ENCODE measurements at regions not wholly inside any gene's neighbourhood (a gene's known extent, or its start where the extent isn't known, plus 50 kb on each side); places are given as distances from the start of the nearest gene placed in this dataset.
"Not testable (repeated sequence)": the region's sequence is repeated elsewhere in the genome, so short reads cannot be mapped to it uniquely, and the experiment has no call there.

GRCh38 chr12:31820832-31821231 lies 92.0 kb upstream of the AMN1 start:
- Histone ChIP-seq H3K36me3 (ENCODE audit: control insufficient read depth, insufficient read depth, low read length) (no peaks in the 10 kb centered on the region), H3K27me3 (ENCODE audit: control insufficient read depth, insufficient read depth, low read length) (no peaks in the 10 kb centered on the region), H3K4me1 (ENCODE audit: control insufficient read depth, insufficient read depth, low read length) (no peaks in the 10 kb centered on the region), H3K9me3 (ENCODE audit: control insufficient read depth, low read depth, low read length) (peaks cover 2% of the 10 kb centered on the region), H3K4me3 (ENCODE audit: low read length) (no peak overlapping the region), H3K27ac (ENCODE audit: low read length) (no peak overlapping the region)
- WGBS (ENCODE audit: insufficient coverage, low lambda C conversion rate) = no CpG with 5 or more reads among the region's 7 CpGs
- no peak for DNase-seq

- no peak overlapping the region for H3K27ac ChIP-seq (ENCODE audit: low read length)
- H3K4me3 ChIP-seq (ENCODE audit: low read length) = no peak overlapping the region
- no peaks in the 10 kb centered on the region for H3K4me1 ChIP-seq (ENCODE audit: control insufficient read depth, insufficient read depth, low read length)
- H3K36me3 ChIP-seq (ENCODE audit: control insufficient read depth, insufficient read depth, low read length) = no peaks in the 10 kb centered on the region
- no peaks in the 10 kb centered on the region for H3K9me3 ChIP-seq (ENCODE audit: control insufficient read depth, low read depth, low read length)
- DNase-seq = no peak
- no peaks in the 10 kb centered on the region for H3K27me3 ChIP-seq (ENCODE audit: control insufficient read depth, insufficient read depth, low read length)
- no CpG with 5 or more reads among the region's 2 CpGs for WGBS (ENCODE audit: insufficient coverage, low lambda C conversion rate)
Measured at GRCh38 chr12:31819427-31819826, 90.6 kb upstream of the AMN1 start.

DNA sequence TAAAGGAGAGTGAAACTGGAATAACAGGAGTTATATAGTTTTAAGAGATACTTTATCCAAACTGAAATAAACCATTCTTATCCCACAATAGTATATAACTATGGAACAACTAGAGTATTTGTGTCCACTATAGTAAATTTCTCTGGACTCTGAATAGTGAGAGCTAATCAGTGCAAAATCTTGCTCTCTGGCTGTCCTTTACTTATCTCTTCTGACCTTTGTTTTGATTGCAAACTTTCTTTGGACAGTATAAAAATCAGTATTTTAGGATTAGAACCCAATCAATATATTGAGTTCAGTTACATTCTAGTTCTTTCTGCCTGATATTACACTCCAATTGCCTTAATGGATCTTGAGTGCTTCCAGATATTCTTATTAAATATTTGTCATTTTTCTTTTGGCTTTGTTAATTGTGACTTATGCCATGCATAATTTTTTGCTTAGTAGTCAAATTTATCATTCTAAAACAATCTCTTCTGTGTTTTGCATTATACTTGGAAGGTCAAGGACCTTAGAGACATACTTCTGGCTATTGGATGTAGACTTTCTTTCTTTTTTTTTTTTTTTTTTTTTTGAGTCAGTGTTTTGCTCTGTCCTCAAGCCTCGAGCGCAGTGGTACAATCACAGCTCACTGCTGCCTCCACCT lies 89.9 kb upstream of the AMN1 start:
- Histone ChIP-seq H3K4me1 (ENCODE audit: control insufficient read depth, insufficient read depth, low read length) (no peaks in the 10 kb centered on the region), H3K4me3 (ENCODE audit: low read length) (no peak overlapping the region), H3K27ac (ENCODE audit: low read length) (no peak overlapping the region), H3K36me3 (ENCODE audit: control insufficient read depth, insufficient read depth, low read length) (no peaks in the 10 kb centered on the region), H3K27me3 (ENCODE audit: control insufficient read depth, insufficient read depth, low read length) (no peaks in the 10 kb centered on the region), H3K9me3 (ENCODE audit: control insufficient read depth, low read depth, low read length) (no peaks in the 10 kb centered on the region)
- no CpG with 5 or more reads among the region's 2 CpGs for WGBS (ENCODE audit: insufficient coverage, low lambda C conversion rate)
- no peak for DNase-seq

GRCh38 chr12:31817120-31817519 lies 88.3 kb upstream of the AMN1 start:
- Histone ChIP-seq H3K9me3 (ENCODE audit: control insufficient read depth, low read depth, low read length) (no peaks in the 10 kb centered on the region), H3K36me3 (ENCODE audit: control insufficient read depth, insufficient read depth, low read length) (no peaks in the 10 kb centered on the region), H3K27me3 (ENCODE audit: control insufficient read depth, insufficient read depth, low read length) (no peaks in the 10 kb centered on the region), H3K4me3 (ENCODE audit: low read length) (no peak overlapping the region), H3K4me1 (ENCODE audit: control insufficient read depth, insufficient read depth, low read length) (peaks cover 4% of the 10 kb centered on the region), H3K27ac (ENCODE audit: low read length) (no peak overlapping the region)
- DNase-seq = no peak
- no CpG with 5 or more reads among the region's 5 CpGs for WGBS (ENCODE audit: insufficient coverage, low lambda C conversion rate)

- peak in 1 of 2 donors; percentile 26 for DNase-seq
- H3K4me3 ChIP-seq (ENCODE audit: low read length) = no peak overlapping the region
- H3K4me1 ChIP-seq (ENCODE audit: control insufficient read depth, insufficient read depth, low read length) = peaks cover 4% of the 10 kb centered on the region
- no peaks in the 10 kb centered on the region for H3K27me3 ChIP-seq (ENCODE audit: control insufficient read depth, insufficient read depth, low read length)
- H3K9me3 ChIP-seq (ENCODE audit: control insufficient read depth, low read depth, low read length) = no peaks in the 10 kb centered on the region
- no peaks in the 10 kb centered on the region for H3K36me3 ChIP-seq (ENCODE audit: control insufficient read depth, insufficient read depth, low read length)
- H3K27ac ChIP-seq (ENCODE audit: low read length) = no peak overlapping the region
- 40% methylated on average over 1 of the region's 1 CpG for WGBS (ENCODE audit: insufficient coverage, low lambda C conversion rate)
Measured at GRCh38 chr12:31815096-31815495, 86.3 kb upstream of the AMN1 start.

- no CpG with 5 or more reads among the region's 1 CpG for WGBS (ENCODE audit: insufficient coverage, low lambda C conversion rate)
- no peak overlapping the region for H3K27ac ChIP-seq (ENCODE audit: low read length)
- H3K9me3 ChIP-seq (ENCODE audit: control insufficient read depth, low read depth, low read length) = no peaks in the 10 kb centered on the region
- no peaks in the 10 kb centered on the region for H3K36me3 ChIP-seq (ENCODE audit: control insufficient read depth, insufficient read depth, low read length)
- H3K4me1 ChIP-seq (ENCODE audit: control insufficient read depth, insufficient read depth, low read length) = peaks cover 6% of the 10 kb centered on the region
- peak; percentile 26 to 67 for DNase-seq
- no peaks in the 10 kb centered on the region for H3K27me3 ChIP-seq (ENCODE audit: control insufficient read depth, insufficient read depth, low read length)
- H3K4me3 ChIP-seq (ENCODE audit: low read length) = no peak overlapping the region
Measured at GRCh38 chr12:31813305-31813704, 84.5 kb upstream of the AMN1 start.

- H3K27ac ChIP-seq (ENCODE audit: low read length) = no peak overlapping the region
- DNase-seq = no peak
- no CpG with 5 or more reads among the region's 1 CpG for WGBS (ENCODE audit: insufficient coverage, low lambda C conversion rate)
- no peak overlapping the region for H3K4me3 ChIP-seq (ENCODE audit: low read length)
- H3K4me1 ChIP-seq (ENCODE audit: control insufficient read depth, insufficient read depth, low read length) = peaks cover 5% of the 10 kb centered on the region
- no peaks in the 10 kb centered on the region for H3K36me3 ChIP-seq (ENCODE audit: control insufficient read depth, insufficient read depth, low read length)
- H3K9me3 ChIP-seq (ENCODE audit: control insufficient read depth, low read depth, low read length) = no peaks in the 10 kb centered on the region
- no peaks in the 10 kb centered on the region for H3K27me3 ChIP-seq (ENCODE audit: control insufficient read depth, insufficient read depth, low read length)
Measured at GRCh38 chr12:31807773-31808097, 78.9 kb upstream of the AMN1 start.

DNA sequence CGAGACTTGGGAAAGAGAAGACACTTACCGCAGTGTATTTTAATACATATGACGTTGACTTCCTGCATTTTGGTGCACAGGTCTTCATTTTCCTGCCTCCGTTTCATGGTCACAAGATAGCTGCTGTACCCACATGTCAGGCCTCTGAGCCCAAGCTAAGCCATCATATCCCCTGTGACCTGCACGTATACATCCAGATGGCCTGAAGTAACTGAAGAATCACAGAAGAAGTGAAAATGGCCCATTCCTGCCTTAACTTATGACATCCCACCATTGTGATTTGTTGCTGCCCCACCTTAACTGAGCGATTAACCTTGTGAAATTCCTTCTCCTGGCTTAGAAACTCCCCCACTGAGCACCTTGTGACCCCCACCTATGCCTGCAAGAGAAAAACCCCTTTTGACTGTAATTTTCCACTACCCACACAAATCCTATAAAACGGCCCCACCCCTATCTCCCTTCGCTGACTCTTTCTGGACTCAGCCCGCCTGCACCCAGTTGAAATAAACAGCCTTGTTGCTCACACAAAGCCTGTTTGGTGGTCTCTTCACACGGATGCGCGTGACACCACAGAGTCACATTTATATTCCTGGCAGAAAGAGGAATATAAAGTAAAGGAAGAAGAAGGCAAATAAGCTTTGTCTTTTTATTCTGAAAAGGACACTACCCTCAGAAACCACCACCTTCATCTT lies 78.4 kb upstream of the AMN1 start:
- not testable (repeated sequence) for H3K27ac ChIP-seq (ENCODE audit: low read length); H3K36me3 ChIP-seq (ENCODE audit: control insufficient read depth, insufficient read depth, low read length); H3K27me3 ChIP-seq (ENCODE audit: control insufficient read depth, insufficient read depth, low read length); DNase-seq; H3K4me1 ChIP-seq (ENCODE audit: control insufficient read depth, insufficient read depth, low read length); H3K9me3 ChIP-seq (ENCODE audit: control insufficient read depth, low read depth, low read length); H3K4me3 ChIP-seq (ENCODE audit: low read length)
- WGBS (ENCODE audit: insufficient coverage, low lambda C conversion rate) = 67% methylated on average over 7 of the region's 12 CpGs

DNA sequence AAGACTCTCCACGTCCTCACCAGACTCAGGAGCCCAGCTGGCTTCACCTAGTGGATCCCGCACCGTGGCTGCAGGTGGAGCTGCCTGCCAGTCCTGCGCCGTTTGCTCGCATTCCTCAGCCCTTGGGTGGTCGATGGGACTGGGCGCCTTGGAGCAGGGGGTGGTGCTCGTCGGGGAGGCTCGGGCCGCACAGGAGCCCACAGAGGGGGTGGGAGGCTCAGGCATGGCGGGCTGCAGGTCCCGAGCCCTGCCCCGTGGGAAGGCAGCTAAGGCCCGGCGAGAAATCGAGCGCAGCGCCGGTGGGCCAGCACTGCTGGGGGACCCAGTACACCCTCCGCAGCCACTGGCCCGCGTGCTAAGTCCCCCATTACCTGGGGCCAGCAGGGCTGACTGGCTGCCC lies 76.9 kb upstream of the AMN1 start:
- not testable (repeated sequence) for DNase-seq; H3K27me3 ChIP-seq (ENCODE audit: control insufficient read depth, insufficient read depth, low read length); H3K27ac ChIP-seq (ENCODE audit: low read length); H3K4me1 ChIP-seq (ENCODE audit: control insufficient read depth, insufficient read depth, low read length); H3K9me3 ChIP-seq (ENCODE audit: control insufficient read depth, low read depth, low read length); H3K36me3 ChIP-seq (ENCODE audit: control insufficient read depth, insufficient read depth, low read length); H3K4me3 ChIP-seq (ENCODE audit: low read length)
- whole genome bisulfite sequencing (ENCODE audit: insufficient coverage, low lambda C conversion rate) = no CpG with 5 or more reads among the region's 24 CpGs

- H3K4me1 ChIP-seq (ENCODE audit: control insufficient read depth, insufficient read depth, low read length); H3K27ac ChIP-seq (ENCODE audit: low read length); H3K9me3 ChIP-seq (ENCODE audit: control insufficient read depth, low read depth, low read length); H3K36me3 ChIP-seq (ENCODE audit: control insufficient read depth, insufficient read depth, low read length); H3K4me3 ChIP-seq (ENCODE audit: low read length); DNase-seq; H3K27me3 ChIP-seq (ENCODE audit: control insufficient read depth, insufficient read depth, low read length): not testable (repeated sequence)
- no CpG with 5 or more reads among the region's 15 CpGs for WGBS (ENCODE audit: insufficient coverage, low lambda C conversion rate)
Measured at GRCh38 chr12:31804707-31805106, 75.9 kb upstream of the AMN1 start.

DNA sequence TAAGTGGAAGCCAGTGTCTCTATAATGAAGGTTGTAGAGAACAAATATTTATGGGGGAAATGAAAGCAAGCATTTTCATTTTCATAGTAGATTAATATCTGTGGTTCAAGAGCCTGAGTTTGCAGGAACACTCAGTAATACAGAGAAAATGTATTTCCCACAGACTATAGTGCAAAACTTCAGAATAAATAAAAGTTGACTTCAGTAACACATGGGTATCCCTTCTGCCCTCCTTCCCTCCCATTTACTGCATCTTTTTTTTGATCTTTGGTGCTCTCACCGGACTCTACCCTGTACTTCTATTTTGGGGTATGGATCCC lies 75.3 kb upstream of the AMN1 start:
- H3K4me1 ChIP-seq (ENCODE audit: control insufficient read depth, insufficient read depth, low read length) = peaks cover 4% of the 10 kb centered on the region
- H3K4me3 ChIP-seq (ENCODE audit: low read length) = no peak overlapping the region
- H3K36me3 ChIP-seq (ENCODE audit: control insufficient read depth, insufficient read depth, low read length) = no peaks in the 10 kb centered on the region
- WGBS (ENCODE audit: insufficient coverage, low lambda C conversion rate) = 100% methylated on average over 1 of the region's 1 CpG
- no peak overlapping the region for H3K27ac ChIP-seq (ENCODE audit: low read length)
- no peaks in the 10 kb centered on the region for H3K9me3 ChIP-seq (ENCODE audit: control insufficient read depth, low read depth, low read length)
- no peaks in the 10 kb centered on the region for H3K27me3 ChIP-seq (ENCODE audit: control insufficient read depth, insufficient read depth, low read length)
- DNase-seq = no peak
